ENCODE measurements at regions not wholly inside any gene's neighbourhood (a gene's known extent, or its start where the extent isn't known, plus 50 kb on each side); places are given as distances from the start of the nearest gene placed in this dataset.

GRCh38 chr18:78785706-78786105 lies 193.9 kb upstream of the SALL3 start:
- DNase-seq (ENCODE audit: low read depth, low spot score): no peak
- no peak for TF ChIP-seq CTCF (IDR thresholded peaks at IDR 0.05; ENCODE audit: low read depth, low read length)
- in situ Hi-C loops (cut with HindIII; ENCODE audit: low sequenced_read_pairs): no loop called here
- no peak overlapping the region for H3K4me3 ChIP-seq (ENCODE audit: low read depth, low read length)

GRCh38 chr18:78786776-78787175 lies 192.8 kb upstream of the SALL3 start:
- TF ChIP-seq CTCF (IDR thresholded peaks at IDR 0.05; ENCODE audit: low read depth, low read length): no peak
- in situ Hi-C loops (cut with HindIII; ENCODE audit: low sequenced_read_pairs): no loop called here
- H3K4me3 ChIP-seq (ENCODE audit: low read depth, low read length): no peak overlapping the region
- no peak for DNase-seq (ENCODE audit: low read depth, low spot score)

GRCh38 chr18:78787751-78788150 lies 191.9 kb upstream of the SALL3 start:
- in situ Hi-C loops (cut with HindIII; ENCODE audit: low sequenced_read_pairs): no loop called here
- TF ChIP-seq CTCF (IDR thresholded peaks at IDR 0.05; ENCODE audit: low read depth, low read length): no peak

GRCh38 chr18:78788161-78788560 lies 191.5 kb upstream of the SALL3 start:
- TF ChIP-seq CTCF (IDR thresholded peaks at IDR 0.05; ENCODE audit: low read depth, low read length): no peak
- no peak overlapping the region for H3K4me3 ChIP-seq (ENCODE audit: low read depth, low read length)
- DNase-seq (ENCODE audit: low read depth, low spot score): no peak
- in situ Hi-C loops (cut with HindIII; ENCODE audit: low sequenced_read_pairs): no loop called here

More at GRCh38 chr18:78787751-78788150, 191.9 kb upstream of the SALL3 start:
- no peak overlapping the region for H3K4me3 ChIP-seq (ENCODE audit: low read depth, low read length)
- no peak for DNase-seq (ENCODE audit: low read depth, low spot score)

- in situ Hi-C loops (cut with HindIII; ENCODE audit: low sequenced_read_pairs): no loop called here
- TF ChIP-seq CTCF (IDR thresholded peaks at IDR 0.05; ENCODE audit: low read depth, low read length): no peak
- no peak overlapping the region for H3K4me3 ChIP-seq (ENCODE audit: low read depth, low read length)
- DNase-seq (ENCODE audit: low read depth, low spot score): no peak
Measured at GRCh38 chr18:78789850-78790249, 189.8 kb upstream of the SALL3 start.

- no peak for DNase-seq (ENCODE audit: low read depth, low spot score)
- in situ Hi-C loops (cut with HindIII; ENCODE audit: low sequenced_read_pairs): no loop called here
- H3K4me3 ChIP-seq (ENCODE audit: low read depth, low read length): no peak overlapping the region
- no peak for TF ChIP-seq CTCF (IDR thresholded peaks at IDR 0.05; ENCODE audit: low read depth, low read length)
Measured at GRCh38 chr18:78790511-78790910, 189.1 kb upstream of the SALL3 start.

GRCh38 chr18:78790960-78791359 lies 188.7 kb upstream of the SALL3 start:
- no peak for TF ChIP-seq CTCF (IDR thresholded peaks at IDR 0.05; ENCODE audit: low read depth, low read length)
- no peak for DNase-seq (ENCODE audit: low read depth, low spot score)
- no peak overlapping the region for H3K4me3 ChIP-seq (ENCODE audit: low read depth, low read length)
- in situ Hi-C loops (cut with HindIII; ENCODE audit: low sequenced_read_pairs): no loop called here

Data from astrocyte of the spinal cord (primary cell).